GM18873 (cell line): ENCODE measurements at regions not wholly inside any gene's neighbourhood (a gene's known extent, or its start where the extent isn't known, plus 50 kb on each side); places are given as distances from the start of the nearest gene placed in this dataset.
"Not testable (repeated sequence)": the region's sequence is repeated elsewhere in the genome, so short reads cannot be mapped to it uniquely, and the experiment has no call there.

Source experiments
- ATAC-seq: cut with Tn5 transposase; IDR thresholded peaks from one replicate; pipeline ENCODE4 v1.9.1; 2021; ENCODE audit warnings: mild to moderate bottlenecking, moderate library complexity, moderate number of reproducible peaks; ENCODE audit not compliant: unreplicated experiment, low FRiP score

GRCh38 chr1:105072850-105073249, 1323.2 kb downstream of the AMY1C start:
- ATAC-seq: no peak

DNA sequence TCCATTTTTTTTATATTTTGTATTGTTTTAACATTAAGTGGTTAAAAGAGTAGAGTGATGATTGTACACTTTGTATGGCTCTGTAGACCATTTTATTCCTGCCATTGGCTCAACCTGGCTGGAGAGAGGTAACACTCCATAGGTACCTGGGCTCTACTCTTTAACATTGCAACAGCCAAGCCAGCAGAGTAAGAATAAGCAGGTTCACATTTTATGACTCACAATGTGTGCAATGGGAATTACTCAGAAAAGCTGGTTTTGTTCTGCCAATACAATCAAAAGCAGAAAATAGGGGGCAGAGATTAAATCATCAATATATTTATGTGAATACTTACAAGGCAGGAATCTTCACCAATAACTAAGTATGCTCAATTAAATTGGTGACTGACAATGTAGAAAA, 1324.0 kb downstream of the AMY1C start:
- ATAC-seq: no peak

DNA sequence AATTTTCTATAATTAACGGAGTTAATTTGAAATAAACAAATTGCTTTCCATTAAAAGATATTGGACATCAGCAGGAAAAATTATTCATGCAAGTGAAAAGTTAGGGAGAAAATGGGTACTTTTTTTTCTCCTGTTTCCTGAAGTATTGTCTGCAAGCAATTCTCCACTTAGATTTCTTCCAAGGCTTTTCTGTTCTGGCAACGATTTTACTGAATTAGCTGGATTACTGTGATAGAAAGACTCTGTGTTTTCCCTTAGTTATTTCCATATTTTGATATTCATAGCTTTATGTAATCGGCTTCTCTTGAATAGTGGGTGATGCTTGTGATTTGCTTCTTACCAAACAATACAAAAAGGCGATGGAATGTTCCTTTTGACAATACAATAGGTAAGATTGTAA, 1333.9 kb downstream of the AMY1C start:
- ATAC-seq: no peak

- ATAC-seq: no peak
Measured at GRCh38 chr1:105087506-105087905, 1337.8 kb downstream of the AMY1C start.

GRCh38 chr1:105088166-105088565, 1338.5 kb downstream of the AMY1C start:
- ATAC-seq: no peak

DNA sequence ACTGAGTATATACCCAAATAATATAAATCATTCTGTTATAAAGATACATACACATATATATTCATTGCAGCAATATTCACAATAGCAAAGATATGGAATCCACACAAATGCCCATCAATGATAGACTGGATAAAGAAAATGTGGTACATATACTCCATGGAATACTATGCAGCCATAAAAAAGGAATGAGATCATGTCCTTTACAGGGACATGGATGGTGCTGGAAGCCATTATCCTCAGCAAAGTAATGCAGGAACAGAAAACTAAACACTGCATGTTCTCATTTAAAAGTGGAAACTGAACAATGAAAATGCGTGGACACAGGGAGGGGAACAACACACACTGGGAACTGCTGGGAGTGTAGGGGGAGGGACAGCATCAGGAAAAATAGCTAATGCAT, 1344.2 kb downstream of the AMY1C start:
- not testable (repeated sequence) for ATAC-seq

- no peak for ATAC-seq
Measured at GRCh38 chr1:105100102-105100501, 1350.4 kb downstream of the AMY1C start.

- ATAC-seq: no peak
Measured at GRCh38 chr1:105101261-105101660, 1351.6 kb downstream of the AMY1C start.

DNA sequence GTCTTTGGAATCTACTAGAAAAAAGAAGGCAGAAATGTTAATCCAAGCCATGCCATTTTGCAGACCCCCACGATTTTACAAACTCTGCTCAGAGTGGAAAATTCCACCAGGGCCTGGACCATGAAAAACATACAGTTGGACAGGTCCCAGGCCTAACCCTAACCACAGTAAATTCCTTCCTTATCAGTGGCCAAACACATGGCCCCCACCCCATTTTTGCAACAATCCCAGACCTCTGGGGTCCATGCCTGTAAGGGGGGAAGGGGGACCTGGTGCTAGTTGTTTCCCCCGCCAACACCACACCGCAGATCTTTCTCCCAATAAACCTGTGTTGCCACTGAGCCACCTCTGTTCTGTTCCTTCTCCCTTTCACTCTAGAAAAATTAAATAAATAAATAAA, 1352.7 kb downstream of the AMY1C start:
- ATAC-seq: no peak

DNA sequence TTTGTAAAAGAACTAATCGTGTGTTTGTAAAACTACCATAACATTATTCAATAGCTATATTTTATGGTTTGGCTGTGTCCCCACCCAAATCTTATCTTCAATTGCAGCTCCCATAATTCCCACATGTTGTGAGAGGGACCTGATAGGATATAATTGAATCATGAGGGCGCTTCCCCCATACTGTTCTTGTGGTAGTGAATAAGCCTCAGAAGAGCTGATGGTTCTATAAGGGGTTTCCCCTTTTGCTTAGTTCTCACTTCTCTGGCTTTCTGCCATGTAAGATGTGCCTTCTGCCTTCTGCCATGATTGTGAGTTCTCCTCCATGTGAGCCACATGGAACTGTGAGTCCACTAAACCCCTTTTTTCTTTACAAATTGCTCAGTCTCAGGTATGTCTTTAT, 1372.3 kb downstream of the AMY1C start:
- no peak for ATAC-seq

- no peak for ATAC-seq
Measured at GRCh38 chr1:105137543-105138457, 1388.1 kb downstream of the AMY1C start.

DNA sequence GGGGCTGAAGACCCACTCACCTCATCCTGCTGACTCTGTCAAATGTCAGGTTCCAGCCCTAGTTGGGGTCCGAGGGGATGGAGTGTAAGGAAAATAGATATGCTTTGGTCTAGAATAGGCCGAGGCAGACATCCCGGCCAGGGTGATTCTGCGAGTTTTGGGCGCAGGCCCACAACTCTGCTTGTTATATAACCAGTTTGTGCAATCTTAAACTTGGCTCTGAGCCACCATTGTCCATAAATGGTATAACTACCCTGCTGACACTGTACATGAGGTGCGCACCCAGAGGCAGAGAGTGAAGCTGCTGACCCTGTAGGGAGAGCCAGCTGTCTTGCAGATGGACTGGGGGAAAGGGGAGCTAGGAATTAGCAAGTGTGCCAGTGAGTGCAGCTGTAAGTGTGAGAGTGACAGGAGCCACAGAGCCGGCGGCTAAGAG, 1388.8 kb downstream of the AMY1C start:
- no peak for ATAC-seq

DNA sequence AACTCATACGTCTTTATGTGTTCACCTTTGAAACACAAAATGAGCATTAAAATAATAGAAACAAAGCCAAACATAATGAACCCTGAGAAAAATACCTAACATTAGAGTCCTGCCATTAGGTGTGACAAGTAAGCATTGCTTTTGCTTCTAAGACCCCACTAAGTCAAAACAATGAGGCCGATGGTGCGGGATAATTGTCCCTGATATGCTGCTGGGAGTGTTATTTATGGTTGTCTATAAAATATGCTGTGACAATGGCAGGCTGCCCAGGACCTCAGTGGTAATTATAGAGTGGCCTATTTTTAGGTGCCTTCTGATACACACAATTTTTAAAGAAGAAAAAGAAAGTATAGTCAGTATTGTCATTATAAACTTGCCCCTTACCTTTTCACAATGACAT, 1423.1 kb downstream of the AMY1C start:
- no peak for ATAC-seq

- ATAC-seq: no peak
Measured at GRCh38 chr1:105180789-105181188, 1431.1 kb downstream of the AMY1C start.

- no peak for ATAC-seq
Measured at GRCh38 chr1:105204836-105205371, 1455.2 kb downstream of the AMY1C start.

DNA sequence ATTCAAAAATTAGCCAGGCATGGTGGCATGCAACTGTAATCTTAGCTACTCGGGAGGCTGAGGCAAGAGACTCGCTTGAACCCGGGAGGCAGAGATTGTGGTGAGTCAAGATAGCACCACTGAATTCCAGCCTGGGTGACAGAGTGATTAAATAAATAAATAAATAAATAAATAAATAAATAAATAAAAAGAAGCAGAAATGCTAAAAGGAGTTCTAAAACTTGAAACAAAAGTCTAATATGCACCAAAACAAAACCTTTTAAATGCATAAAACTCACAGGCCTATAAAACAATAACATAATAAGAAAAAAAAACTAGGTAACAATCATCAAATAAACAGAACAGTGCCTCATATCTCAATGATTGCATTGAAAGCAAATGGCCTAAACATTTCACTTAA, 1458.9 kb downstream of the AMY1C start:
- no peak for ATAC-seq

GRCh38 chr1:105210747-105211146, 1461.0 kb downstream of the AMY1C start:
- no peak for ATAC-seq

DNA sequence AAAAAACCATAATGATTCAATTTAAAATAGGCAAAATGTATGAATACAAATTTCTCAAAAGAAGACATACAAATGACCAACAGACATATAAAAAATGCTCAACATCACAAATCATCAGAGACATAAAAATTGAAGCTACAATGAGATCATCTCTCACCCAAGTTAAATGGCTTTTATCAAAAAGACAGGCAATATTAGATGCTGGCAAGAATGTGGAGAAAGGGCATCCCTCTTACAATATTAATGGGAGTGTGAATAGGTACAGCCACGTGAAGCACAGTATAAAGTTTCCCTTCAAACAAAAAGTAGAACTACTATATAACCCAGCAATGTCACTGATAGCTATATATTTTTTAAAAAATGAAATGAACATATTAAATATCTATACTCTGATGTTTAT, 1481.7 kb downstream of the AMY1C start:
- ATAC-seq: no peak

GRCh38 chr1:105243411-105243810, 1493.7 kb downstream of the AMY1C start:
- ATAC-seq: no peak

DNA sequence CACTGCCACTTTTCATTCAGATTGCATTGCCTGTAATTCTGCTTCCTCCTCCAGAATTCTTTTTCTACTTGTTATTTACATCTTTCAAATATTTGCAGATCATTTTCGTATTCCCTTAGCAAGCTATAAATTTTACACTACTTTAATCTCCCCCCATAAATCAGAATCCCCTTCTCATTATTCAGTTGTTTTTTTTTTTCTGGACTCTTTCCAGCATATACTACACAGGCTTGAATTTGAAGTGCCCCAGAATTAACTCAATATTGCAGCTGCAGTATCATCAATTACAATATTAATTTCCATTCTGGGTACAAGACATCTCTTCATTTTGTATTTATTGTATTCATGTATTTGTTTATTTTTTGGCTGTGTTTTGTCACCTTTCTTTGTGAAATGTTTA, 1494.3 kb downstream of the AMY1C start:
- ATAC-seq: no peak

- no peak for ATAC-seq
Measured at GRCh38 chr1:105254906-105255305, 1505.2 kb downstream of the AMY1C start.

DNA sequence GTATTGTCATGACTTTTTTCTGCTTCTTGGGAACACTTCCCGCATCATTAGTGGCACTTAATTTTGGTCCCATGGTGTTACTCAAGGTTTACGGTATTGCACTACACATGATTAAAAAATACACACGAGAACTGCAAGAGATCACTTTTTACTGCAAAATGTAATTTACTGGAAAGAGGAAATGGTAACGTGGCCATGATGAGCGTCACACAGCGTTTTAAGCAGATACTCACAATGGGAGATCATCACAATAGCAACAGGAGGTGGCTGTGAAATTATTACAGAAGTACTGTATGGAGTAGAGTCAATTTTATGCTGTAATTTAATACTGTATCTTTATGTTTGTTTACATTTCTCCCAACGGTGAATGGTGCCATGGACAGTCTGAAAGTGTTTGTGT, 1510.3 kb downstream of the AMY1C start:
- no peak for ATAC-seq
